GM19467 (cell line): ENCODE measurements at regions not wholly inside any gene's neighbourhood (a gene's known extent, or its start where the extent isn't known, plus 50 kb on each side); places are given as distances from the start of the nearest gene placed in this dataset.

ENCODE experiments used
- ATAC-seq: cut with Tn5 transposase; IDR thresholded peaks from one replicate; pipeline ENCODE4 v1.9.1; 2021; ENCODE audit warnings: mild to moderate bottlenecking, moderate library complexity; ENCODE audit not compliant: unreplicated experiment

DNA sequence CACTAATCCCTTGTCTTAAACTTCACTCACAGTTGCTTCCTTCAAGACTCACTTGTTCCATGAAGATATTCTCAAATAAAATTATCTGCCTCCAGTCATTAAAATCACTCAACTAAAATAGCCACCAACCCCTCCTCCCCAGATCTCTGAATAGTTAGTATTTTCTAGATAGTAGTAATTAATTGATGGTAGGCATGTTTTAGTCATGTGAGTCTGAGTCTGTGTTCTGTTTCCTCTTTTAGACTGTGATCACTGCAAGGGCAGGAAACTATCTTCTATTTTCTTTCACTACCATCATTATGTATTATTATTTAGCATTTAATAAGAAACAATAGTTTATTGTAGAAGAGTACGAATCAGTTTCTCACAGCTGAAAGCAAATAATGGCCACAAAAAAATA, 1080.5 kb downstream of the IGSF11 start:
- no peak for ATAC-seq

DNA sequence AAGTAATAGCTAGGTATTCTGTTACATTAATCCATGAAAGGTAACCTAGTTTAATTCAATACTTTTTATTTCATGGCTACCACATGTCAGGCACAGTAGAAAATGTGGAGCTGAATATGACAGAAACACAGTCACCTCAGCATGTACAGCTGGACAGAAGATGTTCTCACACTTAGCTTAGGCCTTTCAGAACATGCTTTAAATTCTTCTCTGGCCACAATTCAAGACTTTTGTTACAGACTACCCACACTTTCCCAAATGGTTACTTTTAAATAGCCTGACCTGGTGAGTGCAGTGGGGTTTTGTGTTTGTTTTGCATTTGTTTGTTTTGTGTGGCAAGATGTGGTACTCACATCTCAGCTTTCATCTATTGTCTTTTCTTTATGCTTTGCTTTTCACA, 1079.5 kb downstream of the IGSF11 start:
- ATAC-seq = no peak

DNA sequence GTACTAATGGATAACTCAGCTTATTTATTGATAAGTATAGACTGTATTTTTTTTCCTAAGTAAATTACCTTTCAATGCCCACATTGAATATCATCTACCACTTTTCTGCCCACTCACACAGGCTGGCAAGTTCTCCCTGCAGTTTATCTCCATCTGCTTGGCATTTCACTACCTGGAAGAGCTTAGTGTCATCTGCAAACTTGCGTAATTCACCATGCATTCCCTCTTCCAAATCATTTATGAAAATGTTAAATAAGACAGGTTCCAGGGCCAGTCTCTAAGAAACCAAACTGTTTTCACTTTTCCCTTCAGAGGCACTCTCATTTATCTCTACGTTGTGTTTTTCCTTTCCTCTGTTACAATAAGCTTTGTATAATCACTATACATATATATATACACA, 1076.6 kb downstream of the IGSF11 start:
- no peak for ATAC-seq

DNA sequence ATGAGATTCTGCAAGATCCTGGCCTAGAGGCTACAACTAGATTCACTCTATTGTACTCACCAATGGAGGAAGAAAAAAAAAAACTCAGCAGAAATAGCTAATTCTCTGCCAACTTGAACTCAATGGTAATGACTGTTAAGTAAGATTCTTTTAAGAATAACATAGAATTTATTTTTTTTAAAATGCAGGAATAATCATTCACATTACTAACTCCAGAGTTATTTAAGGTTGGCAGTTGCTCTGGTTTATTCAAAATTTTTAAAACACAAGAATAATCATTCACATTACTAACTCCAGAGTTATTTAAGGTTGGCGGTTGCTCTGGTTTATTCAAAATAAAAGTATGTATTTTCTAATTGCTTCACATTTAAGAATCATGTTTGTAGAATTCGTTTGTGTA, 1071.9 kb downstream of the IGSF11 start:
- no peak for ATAC-seq

DNA sequence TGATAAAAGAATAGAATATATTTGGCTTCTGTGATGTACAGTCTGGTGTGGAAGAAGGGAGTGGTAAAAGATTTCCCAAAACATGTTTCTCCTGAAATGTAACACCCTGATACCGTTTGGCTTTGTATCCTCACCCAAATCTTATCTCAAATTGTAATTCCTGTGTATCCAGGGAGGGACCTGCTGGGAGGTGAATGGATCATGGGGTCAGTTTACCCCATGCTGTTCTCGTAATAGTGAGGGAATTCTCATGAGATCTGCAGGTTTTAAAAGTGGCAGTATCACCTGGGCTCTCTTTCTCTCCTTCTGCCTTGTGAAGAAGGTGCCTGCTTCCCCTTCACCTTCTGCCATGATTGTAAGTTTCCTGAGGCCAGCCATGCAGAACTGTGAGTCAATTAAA, 1070.8 kb downstream of the IGSF11 start:
- ATAC-seq = no peak

DNA sequence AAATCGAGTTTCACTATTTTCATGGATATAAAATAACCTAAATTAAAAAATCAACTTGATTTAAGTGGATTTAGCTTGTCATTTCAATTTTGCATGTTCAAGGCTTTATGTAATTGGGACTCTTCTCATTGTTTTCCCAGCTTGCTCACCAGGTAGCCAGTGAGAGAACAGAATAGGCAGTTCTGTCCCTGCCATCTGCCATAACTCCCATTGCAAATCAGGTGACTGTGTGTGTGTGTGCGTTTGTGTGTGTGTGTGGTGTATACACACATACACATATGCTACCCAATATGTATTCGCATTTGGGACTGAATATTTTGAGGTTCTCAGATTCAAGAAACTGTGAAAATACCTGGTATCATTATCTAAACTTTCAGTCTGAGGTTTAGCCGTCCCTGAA, 1069.8 kb downstream of the IGSF11 start:
- no peak for ATAC-seq

DNA sequence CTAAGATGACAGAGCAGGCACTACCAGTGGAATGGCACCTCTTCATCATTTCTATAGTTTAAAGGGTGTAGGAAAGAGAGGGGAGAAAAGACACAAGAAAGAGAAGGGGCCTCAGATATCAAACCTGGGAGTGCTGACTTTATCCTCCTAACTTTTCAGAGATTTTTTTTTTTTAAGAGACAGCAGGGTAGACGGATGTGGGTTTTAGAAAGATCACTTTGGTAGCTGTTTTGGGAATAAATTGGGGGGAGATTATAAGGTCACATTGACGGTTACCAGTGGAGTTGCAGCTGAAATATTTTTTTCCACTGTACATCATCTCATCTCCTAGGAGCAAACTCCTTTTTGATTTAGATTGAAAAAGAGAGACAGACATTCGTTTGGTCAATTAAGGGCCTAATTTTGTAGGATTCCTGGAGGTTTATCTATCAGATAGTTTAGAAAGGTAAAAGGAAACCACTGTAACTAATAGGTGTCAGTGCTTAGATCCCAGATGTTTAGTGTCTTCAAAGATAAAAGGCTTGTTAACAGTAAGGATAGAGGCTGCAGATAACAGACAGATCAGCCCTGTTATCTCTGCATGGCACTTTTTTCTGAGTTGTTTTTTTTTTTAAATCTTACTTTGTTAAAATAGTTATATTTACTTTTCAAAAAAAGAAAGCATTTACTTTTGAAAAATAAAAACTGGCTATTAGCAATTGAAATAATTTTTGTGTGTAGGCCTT, 1057.0 kb downstream of the IGSF11 start:
- ATAC-seq = no peak

DNA sequence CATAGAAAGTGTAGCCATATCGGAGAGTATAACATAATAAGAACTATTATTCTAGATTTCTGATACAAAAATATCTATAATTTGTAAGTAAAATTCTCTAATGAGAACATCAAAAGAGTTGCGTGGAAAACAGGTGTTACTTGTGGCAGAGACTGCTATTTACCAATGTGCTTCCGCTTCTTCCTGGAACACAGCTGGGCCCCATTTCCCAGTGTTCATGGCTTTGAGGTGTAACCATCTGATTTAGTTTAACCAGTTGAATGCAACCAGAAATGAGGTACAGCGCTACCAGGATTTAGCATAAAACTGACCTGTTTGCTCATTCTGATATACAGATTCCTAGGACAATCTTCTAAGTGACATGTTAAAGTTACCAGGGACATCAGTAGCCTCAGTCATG, 1055.2 kb downstream of the IGSF11 start:
- no peak for ATAC-seq

DNA sequence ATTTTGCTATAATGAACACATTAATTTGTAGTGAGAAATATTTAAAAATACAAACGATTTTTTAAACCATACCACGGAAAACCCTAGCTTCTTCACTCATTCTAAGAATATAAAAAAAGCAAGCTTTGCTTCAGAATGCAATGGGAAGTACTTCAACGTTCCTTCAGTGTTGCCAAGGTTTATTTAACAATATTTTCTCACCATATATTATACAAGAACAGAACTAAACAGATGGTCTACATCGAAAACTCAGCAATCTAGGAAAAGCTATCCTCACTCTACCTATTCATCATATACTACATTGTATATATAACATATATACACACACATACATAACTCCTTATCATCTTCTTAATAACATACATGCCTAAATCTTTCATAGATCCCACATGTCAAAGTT, 1047.4 kb downstream of the IGSF11 start:
- no peak for ATAC-seq

DNA sequence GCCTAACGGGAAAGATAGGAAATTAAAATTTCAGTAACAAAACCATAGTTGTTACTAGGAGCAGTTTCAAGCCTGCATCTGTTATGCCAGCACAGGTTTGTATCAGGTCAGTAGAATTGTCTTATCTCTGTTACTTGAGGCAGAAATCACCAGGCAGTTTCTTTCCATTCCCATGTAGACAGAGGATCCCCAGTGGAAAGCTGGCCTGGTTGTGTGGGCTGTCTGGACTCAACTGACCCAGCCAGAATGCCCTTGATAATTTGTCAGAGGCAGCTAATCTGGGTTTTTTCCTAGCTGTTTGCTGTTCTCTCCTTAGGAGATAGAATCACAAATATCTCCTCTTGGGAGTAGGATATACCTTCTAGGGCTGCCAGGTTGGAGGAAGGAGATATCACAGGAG, 1044.7 kb downstream of the IGSF11 start:
- ATAC-seq = no peak

DNA sequence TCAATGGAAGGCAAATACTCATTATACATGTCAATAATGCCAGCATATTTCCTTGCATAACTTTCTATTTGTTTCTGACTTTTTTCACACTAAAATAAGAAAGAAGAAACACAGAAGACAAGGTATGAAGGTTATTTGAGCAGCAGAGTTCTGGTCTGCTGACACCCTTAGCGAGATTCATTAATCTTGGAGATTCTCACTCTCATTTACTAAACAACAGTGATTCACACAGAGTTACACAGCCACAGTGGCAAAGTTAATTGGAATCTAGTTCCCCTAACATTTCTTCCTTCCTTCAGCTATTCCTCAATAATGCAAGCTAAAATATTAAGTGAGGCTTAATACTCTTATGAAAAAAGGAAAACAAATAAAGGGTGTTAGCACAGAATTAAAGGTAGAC, 1044.0 kb downstream of the IGSF11 start:
- ATAC-seq = no peak

DNA sequence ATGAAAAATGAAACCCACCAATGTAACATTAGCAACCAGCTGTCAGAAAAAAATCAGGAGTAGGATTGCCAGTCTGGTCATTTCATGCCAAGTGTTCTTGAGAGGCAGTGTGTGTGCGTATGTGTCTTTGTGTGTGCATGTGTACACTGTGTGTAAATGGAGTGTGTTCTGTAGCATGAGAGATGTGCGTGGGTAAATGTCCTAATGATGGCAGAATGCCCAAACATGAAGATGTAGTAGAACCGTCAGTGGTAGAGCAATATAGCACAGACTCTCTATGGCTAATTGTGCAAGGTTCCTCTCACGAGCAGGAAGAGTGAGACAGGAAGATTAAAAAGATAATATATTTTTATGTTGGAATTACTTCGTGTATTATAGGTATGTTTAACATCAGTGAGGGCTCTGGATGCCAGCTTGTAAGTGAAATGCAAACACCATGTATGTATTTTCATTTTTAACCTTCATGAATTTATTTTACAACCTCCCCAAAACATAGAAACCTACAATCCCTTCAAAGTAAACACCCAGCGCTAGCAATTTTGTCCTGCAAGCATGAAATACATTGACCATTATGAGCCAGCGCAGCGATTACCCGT, 1038.7 kb downstream of the IGSF11 start:
- no peak for ATAC-seq

DNA sequence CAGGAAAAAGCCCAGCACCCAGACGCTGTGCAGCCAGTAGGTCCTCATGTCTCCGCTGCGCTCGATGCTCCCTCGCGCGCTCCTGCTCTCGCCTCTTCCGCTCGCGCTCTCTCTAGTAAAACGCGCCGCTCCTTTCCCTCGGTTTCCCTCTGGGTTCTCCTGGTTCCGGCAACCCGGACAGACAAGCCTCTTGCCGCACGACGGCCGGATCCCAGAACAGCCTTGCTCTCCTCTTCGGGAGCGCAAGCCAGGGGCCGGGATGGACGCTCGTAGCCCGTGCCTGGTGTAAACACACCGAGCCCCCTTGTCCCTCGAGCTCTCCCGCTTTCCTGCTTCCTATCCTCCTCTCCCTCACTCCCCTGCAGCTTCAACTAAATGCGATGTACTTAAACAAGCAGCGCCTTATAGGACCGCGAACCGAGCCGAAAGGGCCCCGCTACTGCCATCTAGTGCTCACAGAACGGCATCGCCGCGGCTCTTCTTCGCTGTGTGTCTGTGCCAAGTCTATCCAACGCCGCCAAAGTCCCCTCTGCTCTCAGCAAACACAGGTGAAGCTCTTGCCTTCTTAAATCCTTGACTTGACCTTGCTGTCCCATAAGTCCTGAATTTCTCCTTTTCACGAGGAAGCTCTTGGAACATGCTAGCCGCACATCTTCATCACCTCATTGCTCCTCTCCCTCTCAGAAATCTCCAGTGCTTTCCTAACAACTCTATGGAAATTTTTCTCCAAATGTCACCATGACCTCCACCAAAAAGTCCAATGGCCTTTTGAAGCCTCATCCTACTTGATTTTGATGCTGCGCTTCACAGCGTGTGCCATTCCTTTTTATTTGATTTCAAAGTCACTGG, 1037.2 kb downstream of the IGSF11 start:
- ATAC-seq = peak; percentile 98

DNA sequence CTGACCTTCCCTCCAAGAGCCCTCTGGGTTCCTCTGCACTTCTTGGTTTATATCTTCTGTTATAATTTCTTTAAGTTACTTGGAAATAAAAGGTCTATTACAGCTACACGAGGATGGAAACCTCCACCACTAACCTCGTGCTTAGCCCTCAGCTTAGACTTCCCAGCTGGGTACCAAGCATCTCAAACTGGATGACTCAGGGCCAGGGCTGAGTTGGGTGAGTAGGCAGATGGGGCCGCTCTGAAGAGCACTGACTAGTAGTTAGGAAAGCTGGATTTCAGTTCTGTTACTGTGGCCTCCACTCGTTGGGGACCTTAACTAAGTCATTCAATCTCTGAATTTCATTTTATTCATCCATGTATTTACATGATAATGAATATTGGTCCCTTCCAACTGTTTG, 1036.6 kb downstream of the IGSF11 start:
- no peak for ATAC-seq

DNA sequence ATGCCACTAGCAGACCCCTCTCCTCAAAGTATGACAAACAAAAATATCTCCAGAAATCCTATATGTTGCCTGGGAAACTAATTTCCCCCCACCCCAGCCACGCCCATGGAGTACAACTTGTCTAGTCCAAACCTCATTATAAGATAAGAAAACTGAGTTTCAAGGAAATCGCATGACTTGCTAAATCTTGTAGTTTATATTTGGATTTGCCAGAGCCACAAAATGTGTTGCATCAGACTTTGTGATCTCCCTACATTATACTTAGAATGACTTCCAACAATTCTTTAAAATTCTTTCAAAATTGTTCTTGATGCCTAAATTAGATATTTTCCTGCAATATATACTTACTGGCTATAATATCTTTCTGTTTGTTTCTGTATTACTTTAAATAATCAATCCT, 1034.4 kb downstream of the IGSF11 start:
- no peak for ATAC-seq

DNA sequence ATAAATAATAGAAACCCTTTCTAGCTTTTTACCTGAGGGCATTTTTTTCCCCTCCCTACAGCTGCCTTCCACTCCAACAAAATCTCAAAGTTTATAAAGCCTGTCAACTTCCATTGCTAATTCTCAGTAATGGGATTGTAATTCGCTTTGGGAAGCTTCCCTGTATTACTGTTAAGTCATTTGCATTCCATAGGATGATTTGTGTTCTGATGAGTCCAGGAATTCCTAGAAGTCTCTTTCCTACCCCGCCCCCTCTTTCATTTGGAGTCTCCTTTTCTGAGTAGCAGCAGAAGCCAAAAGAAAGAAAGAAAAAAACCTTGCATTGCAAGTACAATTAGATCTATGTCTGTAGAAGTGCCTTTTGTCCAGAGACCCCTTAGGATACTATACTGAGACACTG, 1033.3 kb downstream of the IGSF11 start:
- ATAC-seq = no peak

DNA sequence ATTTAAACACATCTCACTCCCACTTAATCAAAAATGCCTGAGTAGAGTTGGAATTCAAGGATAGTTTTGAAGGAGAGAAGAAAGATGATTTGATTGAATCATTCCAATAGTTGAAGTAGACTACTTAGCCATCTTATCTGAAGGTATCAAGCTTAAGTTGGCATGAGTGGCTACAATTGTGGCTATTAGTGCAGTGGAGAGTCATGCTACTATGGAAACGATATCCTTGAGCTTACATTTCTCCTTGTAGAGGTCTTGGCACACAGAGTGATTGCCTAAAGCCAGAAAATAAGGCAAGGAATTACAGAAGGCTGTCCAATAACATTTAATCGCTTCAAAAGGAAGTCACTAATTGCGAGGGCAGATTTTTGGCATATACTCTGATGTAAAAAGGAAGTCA, 1022.7 kb downstream of the IGSF11 start:
- no peak for ATAC-seq

DNA sequence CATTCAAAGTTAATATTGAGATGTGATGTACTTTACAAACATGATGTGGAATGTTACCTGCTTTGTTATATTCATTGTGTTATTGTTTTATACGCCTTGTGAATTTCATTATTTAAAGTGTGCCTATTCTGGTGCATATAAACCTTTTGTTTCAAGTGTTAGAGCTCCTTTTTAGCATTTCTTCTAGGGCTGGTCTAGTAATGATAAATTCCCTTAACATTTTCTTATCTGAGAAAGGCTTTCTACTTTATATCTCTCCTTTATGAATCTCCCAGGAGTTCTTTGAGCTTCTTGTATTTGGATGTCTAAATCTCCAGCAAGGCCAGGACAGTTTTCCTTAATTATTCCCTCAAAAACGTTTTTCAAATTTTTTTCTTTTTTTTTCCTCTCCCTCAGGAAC, 1005.6 kb downstream of the IGSF11 start:
- ATAC-seq = no peak

DNA sequence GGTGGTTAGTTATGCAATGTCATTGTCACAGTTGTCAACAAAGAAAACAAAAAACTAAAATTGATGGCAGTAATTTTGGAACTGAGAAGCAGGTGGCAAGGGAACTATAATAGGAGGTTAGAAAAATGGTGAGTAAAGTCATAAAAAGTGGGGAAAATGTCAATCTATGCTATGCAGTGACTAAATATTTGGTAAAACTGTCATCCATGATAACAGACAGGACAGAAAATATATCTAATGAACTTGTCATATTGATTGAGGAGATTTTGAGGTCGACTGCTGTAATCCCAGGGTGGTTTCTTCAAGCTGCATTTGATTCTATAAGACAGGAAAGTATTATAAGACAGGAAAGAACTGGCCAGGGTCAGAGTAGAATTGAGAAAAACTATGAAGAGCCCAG, 998.4 kb downstream of the IGSF11 start:
- no peak for ATAC-seq

DNA sequence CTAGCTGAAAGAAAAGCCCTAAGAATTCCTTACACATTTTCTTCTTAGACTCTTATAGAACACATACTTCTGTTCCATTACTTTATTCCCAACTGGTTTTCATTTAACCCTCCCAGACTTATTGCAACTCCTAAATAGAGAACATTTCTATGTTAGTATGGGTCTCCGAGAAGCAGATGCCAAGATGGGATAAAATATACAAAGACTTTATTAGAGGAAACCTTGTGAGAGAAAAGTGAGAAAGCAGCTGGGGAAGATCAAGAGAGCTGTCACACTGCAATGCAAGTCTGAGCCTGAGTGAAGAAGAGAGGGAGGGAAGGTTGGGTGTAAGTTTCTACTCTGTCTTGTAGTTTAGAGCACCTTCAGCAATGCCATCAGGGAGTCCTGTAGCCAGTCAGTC, 979.3 kb downstream of the IGSF11 start:
- no peak for ATAC-seq

DNA sequence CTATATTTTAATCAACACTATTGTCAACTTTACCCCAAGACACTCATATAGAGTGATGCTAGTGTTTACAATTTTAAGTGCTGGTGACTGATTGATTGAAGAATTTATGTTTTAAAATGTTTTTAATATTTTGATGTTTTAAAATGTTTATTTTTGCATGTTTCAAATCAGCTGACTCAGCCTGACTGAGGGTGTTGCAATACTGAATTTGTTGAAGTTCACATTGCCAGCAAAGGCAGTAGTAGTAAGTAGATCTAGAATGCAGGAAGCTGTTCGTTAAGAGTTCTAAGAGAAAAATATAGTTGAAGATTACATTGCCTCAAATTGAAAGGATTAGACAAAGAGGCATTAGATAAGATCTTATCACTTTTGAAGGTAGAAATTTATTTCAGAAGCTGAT, 977.6 kb downstream of the IGSF11 start:
- no peak for ATAC-seq

DNA sequence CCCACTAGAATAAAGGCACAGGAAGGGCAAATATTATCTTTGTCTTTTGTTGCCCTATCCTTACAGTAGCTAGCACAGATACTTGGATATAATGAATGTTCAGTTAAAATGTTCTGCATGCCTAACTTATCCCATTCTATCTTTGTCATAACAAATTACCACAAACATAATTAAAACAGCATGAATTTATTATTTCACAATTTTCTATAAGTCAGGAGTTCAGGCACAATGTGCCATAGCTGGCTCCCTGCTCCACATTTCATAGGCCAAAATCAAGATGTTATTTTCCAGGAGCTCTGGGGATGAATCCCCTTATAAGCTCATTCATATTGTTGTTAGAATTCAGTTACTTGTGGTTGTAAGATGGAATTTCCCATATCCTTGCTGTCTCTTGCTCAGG, 975.5 kb downstream of the IGSF11 start:
- no peak for ATAC-seq
